ENCODE measurements at regions not wholly inside any gene's neighbourhood (a gene's known extent, or its start where the extent isn't known, plus 50 kb on each side); places are given as distances from the start of the nearest gene placed in this dataset.

- no peak for TF ChIP-seq CTCF (IDR thresholded peaks at IDR 0.05 in 2 of 3, conservative IDR thresholded peaks at IDR 0.05 in 1 of 3; ENCODE audit: borderline replicate concordance in 1 of 3, insufficient read depth in 1 of 3, low read depth in 2 of 3, low read length in 2 of 3)
- TF ChIP-seq MAX (IDR thresholded peaks at IDR 0.05): no peak
- no peak for TF ChIP-seq EZH2phosphoT487 (IDR thresholded peaks at IDR 0.05; ENCODE audit: borderline replicate concordance)
- TF ChIP-seq ZFX (IDR thresholded peaks at IDR 0.05): no peak
- TF ChIP-seq POLR2AphosphoS5 (IDR thresholded peaks at IDR 0.05; ENCODE audit: low read depth, low read length): no peak
- no peak for TF ChIP-seq JUND (IDR thresholded peaks at IDR 0.05)
- no peak for TF ChIP-seq REST (IDR thresholded peaks at IDR 0.05; ENCODE audit: low read depth)
- TF ChIP-seq EZH2 (IDR thresholded peaks at IDR 0.05): no peak
- TF ChIP-seq RAD21 (IDR thresholded peaks at IDR 0.05; ENCODE audit: low read depth): no peak
- TF ChIP-seq CEBPB (IDR thresholded peaks at IDR 0.05; ENCODE audit: low read depth): no peak
- TF ChIP-seq POLR2A (IDR thresholded peaks at IDR 0.05; ENCODE audit: borderline replicate concordance, extremely low read depth, insufficient read depth, insufficient read length): no peak
- TF ChIP-seq ELF1 (IDR thresholded peaks at IDR 0.05; ENCODE audit: borderline replicate concordance, low read depth): no peak
- no peak for TF ChIP-seq SIN3A (IDR thresholded peaks at IDR 0.05; ENCODE audit: low read depth)
- TF ChIP-seq ZBTB33 (IDR thresholded peaks at IDR 0.05; ENCODE audit: extremely low read depth, insufficient replicate concordance, low read length): no peak
These were observed 248.8 kb upstream of the AFDN start for GRCh38 chr6:167577891-167578361.

Measured in HCT116 (cell line).